ENCODE measurements at regions not wholly inside any gene's neighbourhood (a gene's known extent, or its start where the extent isn't known, plus 50 kb on each side); places are given as distances from the start of the nearest gene placed in this dataset.

DNA sequence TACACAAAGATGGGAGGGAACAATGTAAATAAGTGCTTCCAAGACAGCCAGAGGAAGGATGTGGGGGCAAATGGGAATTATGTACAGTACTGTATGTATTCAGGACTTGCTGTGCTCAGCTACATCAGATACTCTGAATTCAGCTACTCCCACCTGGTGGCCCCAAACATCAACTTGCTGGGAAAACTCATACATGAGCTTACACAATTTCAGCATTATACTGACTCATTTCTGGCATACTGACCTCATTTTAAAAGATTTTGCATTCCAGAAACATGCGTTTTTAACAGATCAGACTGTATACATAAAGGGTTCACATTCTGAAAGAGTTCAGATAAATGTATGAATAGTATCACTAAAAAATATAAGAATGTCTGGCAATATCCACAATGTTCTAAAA, 59.7 kb downstream of the GPX5 start:
- no peak for DNase-seq (ENCODE audit: low spot score)
- no peaks in the 10 kb centered on the region for H3K9me3 ChIP-seq (ENCODE audit: low read depth, low read length, poor library complexity, severe bottlenecking)
- intact Hi-C loops (cut with micrococcal nuclease; ENCODE audit: unreplicated experiment), result loop anchor here (5.0 to 10.0 kb wide), 5 partner anchors 43 to 451 kb away; partner anchors contain the start of gene ZSCAN12
- ChIA-PET POLR2A (ENCODE audit: low non-redundant PET) (interaction anchor here (0.7 kb wide), 1 partner anchor 19 kb away, joined by 3 read pairs; no protein-coding TSS in a partner anchor), CTCF (no interaction called here)
- no peak overlapping the region for H3K4me3 ChIP-seq (ENCODE audit: low read depth, low read length, poor library complexity, severe bottlenecking)
- no peak overlapping the region for H3K27ac ChIP-seq (ENCODE audit: low read depth, low read length, poor library complexity, severe bottlenecking)
- H3K4me1 ChIP-seq (ENCODE audit: insufficient read depth, low read length, poor library complexity, severe bottlenecking), result peaks cover 21% of the 10 kb centered on the region
- H3K36me3 ChIP-seq (ENCODE audit: insufficient read depth, low read length, poor library complexity, severe bottlenecking), result no peaks in the 10 kb centered on the region
- BruUV-seq (replicated peaks), result no TSS peak
- no peak for TF ChIP-seq EZH2 (IDR thresholded peaks at IDR 0.05; ENCODE audit: borderline replicate concordance, low read depth, low read length, poor library complexity, severe bottlenecking)
- TF ChIP-seq, protein P1, sequence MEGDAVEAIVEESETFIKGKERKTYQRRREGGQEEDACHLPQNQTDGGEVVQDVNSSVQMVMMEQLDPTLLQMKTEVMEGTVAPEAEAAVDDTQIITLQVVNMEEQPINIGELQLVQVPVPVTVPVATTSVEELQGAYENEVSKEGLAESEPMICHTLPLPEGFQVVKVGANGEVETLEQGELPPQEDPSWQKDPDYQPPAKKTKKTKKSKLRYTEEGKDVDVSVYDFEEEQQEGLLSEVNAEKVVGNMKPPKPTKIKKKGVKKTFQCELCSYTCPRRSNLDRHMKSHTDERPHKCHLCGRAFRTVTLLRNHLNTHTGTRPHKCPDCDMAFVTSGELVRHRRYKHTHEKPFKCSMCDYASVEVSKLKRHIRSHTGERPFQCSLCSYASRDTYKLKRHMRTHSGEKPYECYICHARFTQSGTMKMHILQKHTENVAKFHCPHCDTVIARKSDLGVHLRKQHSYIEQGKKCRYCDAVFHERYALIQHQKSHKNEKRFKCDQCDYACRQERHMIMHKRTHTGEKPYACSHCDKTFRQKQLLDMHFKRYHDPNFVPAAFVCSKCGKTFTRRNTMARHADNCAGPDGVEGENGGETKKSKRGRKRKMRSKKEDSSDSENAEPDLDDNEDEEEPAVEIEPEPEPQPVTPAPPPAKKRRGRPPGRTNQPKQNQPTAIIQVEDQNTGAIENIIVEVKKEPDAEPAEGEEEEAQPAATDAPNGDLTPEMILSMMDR (conservative IDR thresholded peaks at IDR 0.05; ENCODE audit: low read depth, low read length), result no peak
- no peaks in the 10 kb centered on the region for H3K27me3 ChIP-seq (replicated peaks; ENCODE audit: insufficient read depth, low read depth, low read length, poor library complexity)

DNA sequence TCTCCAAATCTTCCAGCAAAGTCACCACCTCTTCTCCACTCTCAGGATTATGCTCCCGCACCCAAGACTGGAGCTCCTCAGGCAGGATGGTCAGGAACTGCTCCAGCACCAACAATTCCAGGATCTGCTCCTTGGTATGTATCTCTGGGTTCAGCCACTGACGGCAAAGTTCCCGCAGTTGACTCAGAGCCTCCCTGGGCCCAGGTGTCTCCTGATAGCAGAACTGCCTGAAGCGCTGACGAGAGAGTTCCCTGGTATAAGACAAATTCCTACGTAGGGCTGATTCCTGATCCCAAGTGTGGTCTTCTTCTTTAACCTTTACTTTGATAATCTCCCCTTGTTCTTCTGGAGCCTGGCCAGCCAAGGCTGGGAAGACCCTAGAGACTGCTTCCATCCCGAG, 60.6 kb downstream of the GPX5 start:
- H3K27ac ChIP-seq (ENCODE audit: low read depth, low read length, poor library complexity, severe bottlenecking), result peak overlapping the region; percentile 55
- intact Hi-C loops (cut with micrococcal nuclease; ENCODE audit: unreplicated experiment), result loop anchor here (5.0 to 10.0 kb wide), 5 partner anchors 44 to 452 kb away; partner anchors contain the start of gene ZSCAN12
- CTCF ChIA-PET, result interaction anchor here (0.9 kb wide), 1 partner anchor 20 kb away, joined by 3 read pairs; no protein-coding TSS in a partner anchor
- DNase-seq (ENCODE audit: low spot score), result no peak
- H3K4me3 ChIP-seq (ENCODE audit: low read depth, low read length, poor library complexity, severe bottlenecking), result peak overlapping the region; percentile 59
- H3K9me3 ChIP-seq (ENCODE audit: low read depth, low read length, poor library complexity, severe bottlenecking), result no peaks in the 10 kb centered on the region
- TF ChIP-seq, protein P1 (conservative IDR thresholded peaks at IDR 0.05; ENCODE audit: low read depth, low read length), result no peak
- TF ChIP-seq EZH2 (IDR thresholded peaks at IDR 0.05; ENCODE audit: borderline replicate concordance, low read depth, low read length, poor library complexity, severe bottlenecking), result no peak
- no peaks in the 10 kb centered on the region for H3K36me3 ChIP-seq (ENCODE audit: insufficient read depth, low read length, poor library complexity, severe bottlenecking)
- POLR2A ChIA-PET (ENCODE audit: low non-redundant PET), result interaction anchor here (0.6 to 0.7 kb wide), 2 partner anchors 92 to 158 kb away, joined by 4 to 11 read pairs; no protein-coding TSS in a partner anchor
- H3K27me3 ChIP-seq (replicated peaks; ENCODE audit: insufficient read depth, low read depth, low read length, poor library complexity), result no peaks in the 10 kb centered on the region
- H3K4me1 ChIP-seq (ENCODE audit: insufficient read depth, low read length, poor library complexity, severe bottlenecking), result peaks cover 21% of the 10 kb centered on the region
- no TSS peak for BruUV-seq (replicated peaks)

DNA sequence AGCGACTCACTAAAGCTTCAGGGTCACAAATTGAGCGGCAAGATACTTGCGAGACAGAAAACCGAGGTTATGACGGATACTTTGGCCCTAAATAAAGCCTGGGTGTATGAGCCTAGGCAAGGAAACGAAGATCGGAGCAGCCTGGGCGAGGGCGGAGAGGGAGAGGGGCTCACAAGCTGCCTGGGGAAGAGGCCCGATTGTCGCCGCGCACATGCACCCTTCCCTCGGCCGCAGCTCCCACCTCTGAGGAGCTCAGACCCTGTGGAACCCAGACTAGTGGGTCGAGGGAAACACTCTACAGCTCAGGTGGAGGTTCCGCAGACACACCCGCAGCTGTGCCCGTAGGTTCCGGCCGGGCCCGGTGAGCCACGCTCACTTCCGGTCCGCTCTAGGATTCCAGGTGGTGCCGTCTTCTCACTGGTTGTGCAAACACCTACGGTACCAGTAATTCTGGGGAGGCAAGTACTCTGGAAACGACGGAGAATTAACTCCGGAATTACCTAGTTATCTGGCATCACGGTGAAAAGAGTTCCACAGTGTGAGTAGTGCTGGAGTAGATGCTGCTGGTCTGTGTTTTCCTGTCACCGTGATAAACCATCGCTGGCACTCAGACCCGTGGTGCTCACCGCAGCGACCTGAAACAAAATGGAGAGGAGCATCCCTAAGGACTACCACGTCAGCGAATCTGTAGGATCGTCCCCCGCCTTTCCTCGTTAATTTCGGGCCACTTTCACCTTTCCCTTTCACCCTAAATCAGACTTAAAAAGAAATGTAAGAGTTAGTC, 61.5 kb downstream of the GPX5 start:
- Histone ChIP-seq H3K4me3 (ENCODE audit: low read depth, low read length, poor library complexity, severe bottlenecking) (peak overlapping the region; percentile 59), H3K36me3 (ENCODE audit: insufficient read depth, low read length, poor library complexity, severe bottlenecking) (no peaks in the 10 kb centered on the region), H3K27ac (ENCODE audit: low read depth, low read length, poor library complexity, severe bottlenecking) (peak overlapping the region; percentile 55), H3K27me3 (replicated peaks; ENCODE audit: insufficient read depth, low read depth, low read length, poor library complexity) (no peaks in the 10 kb centered on the region), H3K9me3 (ENCODE audit: low read depth, low read length, poor library complexity, severe bottlenecking) (no peaks in the 10 kb centered on the region), H3K4me1 (ENCODE audit: insufficient read depth, low read length, poor library complexity, severe bottlenecking) (peaks cover 21% of the 10 kb centered on the region)
- ChIA-PET POLR2A (ENCODE audit: low non-redundant PET) (interaction anchor here (0.5 kb wide), 1 partner anchor 71 kb away, joined by 4 read pairs; no protein-coding TSS in a partner anchor), CTCF (interaction anchor here (0.9 kb wide), 1 partner anchor 20 kb away, joined by 3 read pairs; no protein-coding TSS in a partner anchor)
- DNase-seq (ENCODE audit: low spot score), result peak; percentile 69
- no TSS peak for BruUV-seq (replicated peaks)
- intact Hi-C loops (cut with micrococcal nuclease; ENCODE audit: unreplicated experiment), result loop anchor here (5.0 to 10.0 kb wide), 5 partner anchors 45 to 452 kb away; partner anchors contain the start of gene ZSCAN12
- no peak for TF ChIP-seq EZH2 (IDR thresholded peaks at IDR 0.05; ENCODE audit: borderline replicate concordance, low read depth, low read length, poor library complexity, severe bottlenecking)
- TF ChIP-seq, protein P1 (conservative IDR thresholded peaks at IDR 0.05; ENCODE audit: low read depth, low read length), result no peak
